ENCODE measurements at regions not wholly inside any gene's neighbourhood (a gene's known extent, or its start where the extent isn't known, plus 50 kb on each side); places are given as distances from the start of the nearest gene placed in this dataset.

DNA sequence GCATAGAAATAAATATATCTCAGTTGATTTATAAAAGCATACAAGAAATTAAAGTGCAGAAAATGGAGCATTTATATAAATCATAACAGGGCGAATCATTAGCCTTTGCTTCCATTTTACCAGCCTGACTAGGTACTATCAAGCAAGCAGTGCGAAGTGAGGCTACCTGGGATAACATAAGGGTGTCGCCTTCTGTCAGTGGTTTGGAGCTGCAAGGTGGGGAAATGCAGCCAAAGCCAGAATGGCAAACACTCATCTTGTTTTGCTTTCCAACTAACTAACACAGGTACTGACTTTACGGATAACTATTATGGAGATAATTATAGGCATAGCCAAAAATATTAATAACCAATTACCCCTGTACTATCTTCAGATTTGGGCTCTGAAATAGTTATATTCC, 1459.8 kb downstream of the RAPGEF2 start (continued):
- TF ChIP-seq PHF8 (conservative IDR thresholded peaks at IDR 0.05; ENCODE audit: low read depth, low read length) (no peak), TCF12 (IDR thresholded peaks at IDR 0.05; ENCODE audit: low read depth, low read length) (no peak), KDM1A (IDR thresholded peaks at IDR 0.05; ENCODE audit: borderline replicate concordance, low read length) (no peak)

Data from H1 (cell line).